CD4-positive, alpha-beta T cell (primary cell): ENCODE measurements at regions not wholly inside any gene's neighbourhood (a gene's known extent, or its start where the extent isn't known, plus 50 kb on each side); places are given as distances from the start of the nearest gene placed in this dataset.

Experiments used
- ATAC-seq: fragments of 200-7000 bp; cut with Tn5 transposase; one replicate; pipeline ENCODE4 v1.10.0; 2022; ENCODE audit warnings: mild to moderate bottlenecking; ENCODE audit not compliant: poor library complexity
- CTCF ChIA-PET: fragments of 350-600 bp; sonication (Branson Sonifier 250); formaldehyde crosslinking; loops from one replicate; lab custom pipeline; 2021; ENCODE audit warnings: antibody characterized with exemption, inconsistent platforms; lab: Charles Lee
- POLR2A ChIA-PET: fragments of 350-600 bp; sonication (Branson Sonifier 250); formaldehyde crosslinking; loops from one replicate; lab custom pipeline; 2021; ENCODE audit warnings: antibody characterized with exemption, inconsistent platforms; lab: Charles Lee
- DNase-seq, 14 experiments: peaks; one replicate each; pipeline ENCODE4 v3.0.0-alpha.2; 2013 to 2020; ENCODE audit warnings: mixed read lengths in 2 of 14
- H3K27ac ChIP-seq, 2 donors: one replicate each; pipeline versions ENCODE4 v1.5.1 to v1.7.0; 2013; ENCODE audit warnings: low read length in 2 of 2, low read depth in 1 of 2, mild to moderate bottlenecking in 1 of 2
- H3K27me3 ChIP-seq, 2 experiments: 1 replicate in 1 of 2; 2 replicates in 1 of 2; pipeline versions ENCODE4 v1.6.1 to v1.7.0; 2013; ENCODE audit warnings: low read length in 2 of 2, control low read depth in 1 of 2, mild to moderate bottlenecking in 1 of 2, moderate library complexity in 1 of 2; ENCODE audit not compliant: insufficient read depth in 2 of 2, control insufficient read depth in 1 of 2
- H3K36me3 ChIP-seq: one replicate; pipeline ENCODE4 v1.6.1; 2013; ENCODE audit warnings: low read length, control low read depth; ENCODE audit not compliant: insufficient read depth
- H3K4me1 ChIP-seq: one replicate; pipeline ENCODE4 v1.6.1; 2013; ENCODE audit warnings: low read length, control low read depth; ENCODE audit not compliant: insufficient read depth
- H3K4me3 ChIP-seq: one replicate; pipeline ENCODE4 v1.5.1; 2013; ENCODE audit warnings: mild to moderate bottlenecking, low read length, moderate library complexity
- H3K9me3 ChIP-seq, 2 experiments: 1 replicate in 1 of 2; 2 replicates in 1 of 2; pipeline versions ENCODE4 v1.6.1 to v1.7.0; 2013; ENCODE audit warnings: low read length in 2 of 2, mild to moderate bottlenecking in 2 of 2, control low read depth in 1 of 2, moderate library complexity in 1 of 2; ENCODE audit not compliant: control insufficient read depth in 1 of 2, insufficient read depth in 1 of 2
- H3K27ac Mint-ChIP-seq: one replicate; pipeline ENCODE4 v1.8.0; 2020; ENCODE audit warnings: mixed read lengths
- H3K27me3 Mint-ChIP-seq: one replicate; pipeline ENCODE4 v1.8.0; 2021; ENCODE audit warnings: mixed read lengths
- H3K36me3 Mint-ChIP-seq: one replicate; pipeline ENCODE4 v1.8.0; 2021; ENCODE audit warnings: low read depth, mixed read lengths
- H3K4me1 Mint-ChIP-seq: one replicate; pipeline ENCODE4 v1.8.0; 2021; ENCODE audit warnings: low read depth, mixed read lengths
- H3K4me3 Mint-ChIP-seq: one replicate; pipeline ENCODE4 v1.8.0; 2020; ENCODE audit warnings: mild to moderate bottlenecking, mixed read lengths
- H3K9me3 Mint-ChIP-seq: one replicate; pipeline ENCODE4 v1.8.0; 2020; ENCODE audit warnings: mixed read lengths
- intact Hi-C, 2 experiments: fragments of 100-400 bp; cut with DNase I in 1 of 2; cut with micrococcal nuclease in 1 of 2; formaldehyde crosslinking; loops; one replicate each; pipeline versions ENCODE4 v1.15.1 to v1.9.0; 2023 to 2025; cut with DNase I, micrococcal nuclease
- TF ChIP-seq, protein P1 (sequence below): fragments of 200-600 bp; IDR thresholded peaks from one replicate; pipeline ENCODE4 v1.8.0; 2022; ENCODE audit warnings: antibody characterized with exemption, mild to moderate bottlenecking

DNA sequence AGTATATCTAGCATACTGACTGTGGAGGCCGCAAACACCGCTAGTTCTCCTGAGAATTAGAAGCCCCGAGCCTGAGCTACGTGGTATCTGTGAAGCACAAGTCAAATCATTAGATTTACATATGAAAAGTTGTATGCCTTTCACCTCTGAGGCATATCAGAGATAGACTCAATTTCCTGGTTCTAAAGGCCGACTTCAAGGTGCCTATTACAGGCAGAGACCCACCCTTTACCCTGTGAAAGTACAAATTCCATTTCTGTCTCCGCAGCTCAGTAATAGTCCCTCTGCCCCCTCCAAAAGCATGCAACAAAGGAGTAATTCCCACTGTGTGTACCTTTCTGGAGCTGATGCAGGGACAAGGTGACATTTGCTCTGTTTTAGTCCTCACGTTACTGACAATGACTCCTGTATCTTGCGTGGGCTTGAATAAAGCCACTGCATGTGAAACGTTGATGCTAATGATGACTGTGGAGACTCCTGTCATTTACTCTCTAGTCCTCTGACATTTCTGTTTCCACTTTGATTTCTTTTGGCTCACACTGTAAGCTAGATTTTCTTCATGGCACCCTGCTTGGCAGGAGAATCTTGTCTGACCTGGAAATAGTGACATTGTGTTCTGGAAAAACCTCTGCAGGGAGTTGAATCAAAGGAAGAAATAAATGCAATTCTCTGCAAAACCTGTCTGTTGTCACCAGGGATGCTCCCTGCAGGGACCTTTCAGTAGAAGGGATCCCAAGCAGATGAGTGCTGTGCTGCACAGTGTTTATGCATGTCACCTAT is 273.2 kb upstream of the EMCN start:
- CTCF ChIA-PET = no interaction called here
- DNase-seq (no peak), ATAC-seq (no peak)
- no peaks in the 10 kb centered on the region for H3K27me3 ChIP-seq
- H3K4me3 ChIP-seq = no peak overlapping the region
- H3K9me3 ChIP-seq = no peaks in the 10 kb centered on the region
- POLR2A ChIA-PET = no interaction called here
- Mint-ChIP-seq H3K4me1 (no peaks in the 10 kb centered on the region), H3K4me3 (no peak overlapping the region), H3K27me3 (no peaks in the 10 kb centered on the region), H3K27ac (no peak overlapping the region), H3K36me3 (no peaks in the 10 kb centered on the region), H3K9me3 (no peaks in the 10 kb centered on the region)
- no peak overlapping the region for H3K27ac ChIP-seq
- TF ChIP-seq, protein P1, sequence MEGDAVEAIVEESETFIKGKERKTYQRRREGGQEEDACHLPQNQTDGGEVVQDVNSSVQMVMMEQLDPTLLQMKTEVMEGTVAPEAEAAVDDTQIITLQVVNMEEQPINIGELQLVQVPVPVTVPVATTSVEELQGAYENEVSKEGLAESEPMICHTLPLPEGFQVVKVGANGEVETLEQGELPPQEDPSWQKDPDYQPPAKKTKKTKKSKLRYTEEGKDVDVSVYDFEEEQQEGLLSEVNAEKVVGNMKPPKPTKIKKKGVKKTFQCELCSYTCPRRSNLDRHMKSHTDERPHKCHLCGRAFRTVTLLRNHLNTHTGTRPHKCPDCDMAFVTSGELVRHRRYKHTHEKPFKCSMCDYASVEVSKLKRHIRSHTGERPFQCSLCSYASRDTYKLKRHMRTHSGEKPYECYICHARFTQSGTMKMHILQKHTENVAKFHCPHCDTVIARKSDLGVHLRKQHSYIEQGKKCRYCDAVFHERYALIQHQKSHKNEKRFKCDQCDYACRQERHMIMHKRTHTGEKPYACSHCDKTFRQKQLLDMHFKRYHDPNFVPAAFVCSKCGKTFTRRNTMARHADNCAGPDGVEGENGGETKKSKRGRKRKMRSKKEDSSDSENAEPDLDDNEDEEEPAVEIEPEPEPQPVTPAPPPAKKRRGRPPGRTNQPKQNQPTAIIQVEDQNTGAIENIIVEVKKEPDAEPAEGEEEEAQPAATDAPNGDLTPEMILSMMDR = no peak
- no peaks in the 10 kb centered on the region for H3K4me1 ChIP-seq
- intact Hi-C loops = no loop called here
- H3K36me3 ChIP-seq = no peaks in the 10 kb centered on the region

DNA sequence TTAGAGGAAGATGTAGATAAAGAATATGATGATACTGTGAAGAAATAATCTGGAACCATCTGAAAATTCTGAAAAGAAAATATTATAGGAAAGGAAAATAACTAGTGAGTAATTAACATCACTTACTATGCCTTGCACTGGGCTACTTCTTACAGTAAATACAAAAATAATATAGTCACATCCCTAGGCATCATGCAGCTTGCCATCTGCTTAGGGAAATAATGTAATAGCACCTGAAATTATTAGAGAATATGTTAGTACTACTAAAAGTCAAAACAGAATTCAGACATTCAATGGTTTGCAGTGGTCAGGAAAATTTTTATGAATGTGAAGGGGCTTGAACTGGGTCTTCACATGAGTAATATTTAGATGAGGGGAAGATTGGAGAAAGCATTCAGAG is 272.2 kb upstream of the EMCN start:
- Histone ChIP-seq H3K9me3 (no peaks in the 10 kb centered on the region), H3K36me3 (no peaks in the 10 kb centered on the region), H3K27ac (no peak overlapping the region), H3K4me1 (no peaks in the 10 kb centered on the region), H3K4me3 (no peak overlapping the region), H3K27me3 (no peaks in the 10 kb centered on the region)
- DNase-seq (no peak), ATAC-seq (no peak)
- intact Hi-C loops = no loop called here
- H3K27me3 Mint-ChIP-seq = no peaks in the 10 kb centered on the region
- H3K9me3 Mint-ChIP-seq = no peaks in the 10 kb centered on the region
- TF ChIP-seq, protein P1 = no peak
- no peaks in the 10 kb centered on the region for H3K4me1 Mint-ChIP-seq
- no peaks in the 10 kb centered on the region for H3K36me3 Mint-ChIP-seq
- no peak overlapping the region for H3K27ac Mint-ChIP-seq
- no peak overlapping the region for H3K4me3 Mint-ChIP-seq
- ChIA-PET CTCF (no interaction called here), POLR2A (no interaction called here)

DNA sequence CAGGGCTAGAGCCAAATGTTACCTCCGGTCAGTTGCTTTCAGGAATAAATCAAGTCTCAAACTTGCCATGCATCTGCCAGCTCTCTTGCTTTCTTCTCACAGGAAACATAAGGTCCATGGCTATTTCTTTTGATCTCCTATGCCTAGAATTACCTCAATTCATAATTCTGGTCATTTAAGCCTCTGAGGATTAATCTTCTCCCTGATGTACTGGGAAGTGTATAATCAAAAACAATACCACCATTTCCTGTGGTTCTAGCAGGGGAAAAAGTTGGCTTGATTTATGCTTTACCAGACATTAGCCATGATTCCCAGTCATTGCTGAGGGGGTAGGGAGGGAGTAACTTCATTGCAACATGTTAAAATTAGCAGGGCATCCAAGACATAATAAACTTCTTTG is 268.7 kb upstream of the EMCN start:
- Histone ChIP-seq H3K4me1 (no peaks in the 10 kb centered on the region), H3K9me3 (no peaks in the 10 kb centered on the region), H3K27me3 (no peaks in the 10 kb centered on the region), H3K36me3 (no peaks in the 10 kb centered on the region), H3K4me3 (no peak overlapping the region), H3K27ac (no peak overlapping the region)
- no peak overlapping the region for H3K4me3 Mint-ChIP-seq
- no peaks in the 10 kb centered on the region for H3K4me1 Mint-ChIP-seq
- H3K36me3 Mint-ChIP-seq = no peaks in the 10 kb centered on the region
- no peak overlapping the region for H3K27ac Mint-ChIP-seq
- intact Hi-C loops = no loop called here
- TF ChIP-seq, protein P1 = no peak
- H3K27me3 Mint-ChIP-seq = no peaks in the 10 kb centered on the region
- no peaks in the 10 kb centered on the region for H3K9me3 Mint-ChIP-seq
- CTCF ChIA-PET = no interaction called here
- no peak for DNase-seq
- POLR2A ChIA-PET = no interaction called here
- ATAC-seq = no peak
